Heart right ventricle (tissue), 16 donors: ENCODE measurements at regions not wholly inside any gene's neighbourhood (a gene's known extent, or its start where the extent isn't known, plus 50 kb on each side); places are given as distances from the start of the nearest gene placed in this dataset.

ENCODE experiments used
- ATAC-seq, 8 donors: fragments of 200-7000 bp; cut with Tn5 transposase; one replicate each; pipeline ENCODE4 v1.9.1; 2020; ENCODE audit warnings: mild to moderate bottlenecking in 8 of 8, moderate library complexity in 8 of 8, moderate number of reproducible peaks in 1 of 8
- DNase-seq, 2 donors: peaks; one replicate each; pipeline ENCODE4 v3.0.0-alpha.2; 2020
- H3K27ac ChIP-seq, 10 donors: fragments of 200-600 bp; sonication (generic) in 2 of 10; one replicate each; pipeline versions ENCODE4 v1.5.0 to v1.8.0; 2020 to 2022; ENCODE audit warnings: mild to moderate bottlenecking in 3 of 10
- H3K27me3 ChIP-seq, 7 donors: fragments of 200-600 bp; one replicate each; pipeline ENCODE4 v1.8.0; 2021 to 2022; ENCODE audit warnings: mild to moderate bottlenecking in 2 of 7
- H3K36me3 ChIP-seq, 9 donors: fragments of 200-600 bp; sonication (generic) in 1 of 9; one replicate each; pipeline versions ENCODE4 v1.5.0 to v1.8.0; 2020 to 2022; ENCODE audit warnings: mild to moderate bottlenecking in 2 of 9
- H3K4me1 ChIP-seq, 9 donors: fragments of 200-600 bp; sonication (generic) in 1 of 9; one replicate each; pipeline versions ENCODE4 v1.5.0 to v1.8.0; 2020 to 2022; ENCODE audit warnings: mild to moderate bottlenecking in 4 of 9
- H3K4me3 ChIP-seq, 10 donors: fragments of 200-600 bp; sonication (generic) in 2 of 10; one replicate each; pipeline versions ENCODE4 v1.5.0 to v1.8.0; 2020 to 2022; ENCODE audit warnings: mild to moderate bottlenecking in 7 of 10, moderate library complexity in 2 of 10
- H3K9me3 ChIP-seq, 11 donors: fragments of 200-600 bp in 10 of 11; sonication (generic) in 2 of 11; one replicate each; pipeline versions ENCODE4 v1.5.0 to v1.8.0; 2013 to 2022; ENCODE audit warnings: mild to moderate bottlenecking in 2 of 11, control low read depth in 1 of 11, moderate library complexity in 1 of 11
- WGBS, 2 donors: extraction: QIAGEN DNeasy Blood & Tissue Kit; methylation state at CpG; one replicate each; pipeline ENCODE4 v1.1.7; 2013; ENCODE audit warnings: inconsistent platforms in 1 of 2; 5-methylcytosine and 5-hydroxymethylcytosine counted together
- intact Hi-C, 10 donors: fragments of 100-400 bp; cut with DNase I; formaldehyde crosslinking; loops; one replicate each; pipeline versions ENCODE4 v1.11.1 to v1.14.2; 2022
- TF ChIP-seq, protein P1 (sequence below), 9 donors: fragments of 200-600 bp; sonication (generic) in 2 of 9; IDR thresholded peaks; one replicate each; pipeline versions ENCODE4 v1.5.0 to v1.8.0; 2021 to 2022; ENCODE audit warnings: antibody characterized with exemption in 9 of 9, mild to moderate bottlenecking in 5 of 9, moderate library complexity in 1 of 9
- donor health status: Arrhythmogenic right ventricular cardiomyopathy.
- donor health status: ischemic (EF 13 %, LVEDD 7.1; RV severe dilation, severe dysfunction).
- donor health status: healthy with polysubstance abuse.
- donor health status: DM: no; HTN: yes; CAD: no.
- donor health status: DM: no; HTN: no; CAD: no.
- donor health status: ischemic (EF 25% LVEDD 6.9; RV normal size, moderate dysfunction).
- donor health status: ischemic (EF 25% LVEDD 5.7; RV mildly dilated, moderate dysfunction).
- donor health status: healthy.
- donor health status: DM: yes; HTN: yes; CAD: no.
- donor health status: Ischemic cardiomyopathy.
- donor health status: ischemic (EF 35%, LVEDD 5.7; RV mildly dilated, moderate dysfunction).
- donor health status: nonischemic (EF 11% LVEDD 7.7; RV severe dilation, severe dysfunction).
- donor health status: DM: yes; HTN: yes; CAD: no.
- donor health status: PGD.
- donor health status: ischemic (EF 29% LVEDD 5.4; RV normal size, mild dysfunction).
- donor health status: nonischemic (EF 23%, LVEDD 6.1; RV moderate dilation, normal function).

DNA sequence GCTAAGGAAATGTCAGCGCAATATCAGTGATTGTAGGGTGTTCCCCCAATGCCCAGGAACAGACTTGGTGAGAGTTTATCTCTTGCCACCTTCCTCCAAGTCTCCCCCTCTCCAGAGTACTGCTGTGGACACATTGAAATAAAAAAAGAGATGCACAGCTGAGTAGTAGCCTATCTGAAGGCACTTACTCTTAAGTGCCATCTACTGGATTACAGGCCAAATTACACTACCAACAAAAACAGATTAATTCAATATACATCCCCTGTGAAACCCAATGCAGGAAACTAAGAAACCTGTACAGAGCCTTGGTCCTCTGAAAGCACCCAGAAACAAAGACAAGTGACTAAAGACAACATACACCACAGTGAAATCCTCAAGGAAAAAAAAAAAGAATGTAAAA, 460.3 kb downstream of the ZIC3 start:
- no peaks in the 10 kb centered on the region for H3K9me3 ChIP-seq
- H3K27me3 ChIP-seq = no peaks in the 10 kb centered on the region
- TF ChIP-seq, protein P1, sequence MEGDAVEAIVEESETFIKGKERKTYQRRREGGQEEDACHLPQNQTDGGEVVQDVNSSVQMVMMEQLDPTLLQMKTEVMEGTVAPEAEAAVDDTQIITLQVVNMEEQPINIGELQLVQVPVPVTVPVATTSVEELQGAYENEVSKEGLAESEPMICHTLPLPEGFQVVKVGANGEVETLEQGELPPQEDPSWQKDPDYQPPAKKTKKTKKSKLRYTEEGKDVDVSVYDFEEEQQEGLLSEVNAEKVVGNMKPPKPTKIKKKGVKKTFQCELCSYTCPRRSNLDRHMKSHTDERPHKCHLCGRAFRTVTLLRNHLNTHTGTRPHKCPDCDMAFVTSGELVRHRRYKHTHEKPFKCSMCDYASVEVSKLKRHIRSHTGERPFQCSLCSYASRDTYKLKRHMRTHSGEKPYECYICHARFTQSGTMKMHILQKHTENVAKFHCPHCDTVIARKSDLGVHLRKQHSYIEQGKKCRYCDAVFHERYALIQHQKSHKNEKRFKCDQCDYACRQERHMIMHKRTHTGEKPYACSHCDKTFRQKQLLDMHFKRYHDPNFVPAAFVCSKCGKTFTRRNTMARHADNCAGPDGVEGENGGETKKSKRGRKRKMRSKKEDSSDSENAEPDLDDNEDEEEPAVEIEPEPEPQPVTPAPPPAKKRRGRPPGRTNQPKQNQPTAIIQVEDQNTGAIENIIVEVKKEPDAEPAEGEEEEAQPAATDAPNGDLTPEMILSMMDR (IDR thresholded peaks at IDR 0.05) = peak in 7 of 9 donors; percentile 19 to 45 (median 30)
- DNase-seq = no peak
- H3K27ac ChIP-seq = no peak overlapping the region
- no peaks in the 10 kb centered on the region for H3K36me3 ChIP-seq
- ATAC-seq = no peak
- no peaks in the 10 kb centered on the region for H3K4me1 ChIP-seq
- intact Hi-C loops = no loop called here
- no peak overlapping the region for H3K4me3 ChIP-seq
- WGBS, 2 donors = 57 to 74% methylated on average over 1 of the region's 1 CpG

GRCh38 chrX:138031715-138032114, 465.8 kb downstream of the ZIC3 start:
- TF ChIP-seq, protein P1 (IDR thresholded peaks at IDR 0.05) = no peak
- H3K4me1 ChIP-seq = no peaks in the 10 kb centered on the region
- DNase-seq = no peak
- no peak overlapping the region for H3K27ac ChIP-seq
- peaks cover 0 to 7% (median 0%) of the 10 kb centered on the region in 7 donors for H3K27me3 ChIP-seq
- intact Hi-C loops = loop anchor here in 1 of 10 donors (10.0 kb wide), 1 partner anchor 1077 kb away; no protein-coding TSS in a partner anchor
- no peak overlapping the region for H3K4me3 ChIP-seq
- H3K9me3 ChIP-seq = no peaks in the 10 kb centered on the region
- no peak for ATAC-seq
- no peaks in the 10 kb centered on the region for H3K36me3 ChIP-seq

DNA sequence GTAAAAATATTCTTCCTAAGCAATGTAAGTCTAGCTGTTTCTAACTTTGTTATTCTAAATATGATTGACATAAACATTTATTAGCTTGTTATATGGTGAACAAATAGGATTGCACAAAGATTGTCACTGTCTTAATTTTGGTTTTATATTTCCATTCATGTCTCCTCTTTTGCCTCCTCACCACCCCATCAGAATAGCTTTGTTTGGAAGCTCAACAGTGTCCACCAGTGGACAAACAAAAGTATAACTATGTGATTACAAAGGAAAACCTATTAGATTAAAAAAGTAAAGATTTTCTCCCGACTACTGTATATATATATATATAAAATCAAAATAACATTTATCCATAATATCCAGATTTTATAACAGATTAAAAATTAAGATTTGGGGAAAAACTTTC, 468.2 kb downstream of the ZIC3 start:
- 18 to 31% methylated on average over 1 of the region's 1 CpG for WGBS, 2 donors
- Histone ChIP-seq H3K36me3 (no peaks in the 10 kb centered on the region), H3K9me3 (no peaks in the 10 kb centered on the region), H3K4me3 (no peak overlapping the region), H3K27ac (no peak overlapping the region), H3K27me3 (peaks cover 0 to 7% (median 0%) of the 10 kb centered on the region in 7 donors), H3K4me1 (no peaks in the 10 kb centered on the region)
- intact Hi-C loops = loop anchor here in 1 of 10 donors (10.0 kb wide), 1 partner anchor 1079 kb away; no protein-coding TSS in a partner anchor
- DNase-seq = no peak
- ATAC-seq = no peak
- TF ChIP-seq, protein P1 (IDR thresholded peaks at IDR 0.05) = peak in 4 of 9 donors; percentile 5 to 27 (median 18)

DNA sequence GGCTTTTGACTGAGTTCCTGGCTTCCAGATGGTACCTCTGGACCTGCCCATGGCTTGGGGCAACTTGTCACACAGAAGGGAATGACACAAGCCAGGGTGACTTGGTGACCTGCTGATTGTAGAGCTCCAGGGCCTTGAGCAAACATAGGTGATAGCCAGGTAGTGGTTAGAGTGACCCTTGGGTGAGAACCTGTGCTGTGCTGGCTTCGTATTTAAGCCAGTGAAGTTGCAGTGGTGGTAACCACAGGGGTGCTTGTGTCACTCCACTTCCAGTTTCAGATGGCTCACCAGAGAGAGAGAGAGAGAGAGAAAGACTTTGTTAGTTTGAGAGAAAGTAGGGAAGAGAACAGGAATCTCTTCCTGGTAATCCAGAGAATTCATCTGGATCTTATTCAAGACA, 471.6 kb downstream of the ZIC3 start:
- TF ChIP-seq, protein P1 (IDR thresholded peaks at IDR 0.05) = no peak
- Histone ChIP-seq H3K4me3 (no peak overlapping the region), H3K36me3 (no peaks in the 10 kb centered on the region), H3K27me3 (peaks cover 0 to 7% (median 0%) of the 10 kb centered on the region in 7 donors), H3K9me3 (peaks cover 0 to 21% (median 0%) of the 10 kb centered on the region in 11 donors), H3K27ac (no peak overlapping the region), H3K4me1 (no peaks in the 10 kb centered on the region)
- 64 to 82% methylated on average over 1 of the region's 1 CpG for WGBS, 2 donors
- intact Hi-C loops = loop anchor here in 1 of 10 donors (10.0 kb wide), 1 partner anchor 1083 kb away; no protein-coding TSS in a partner anchor
- DNase-seq (no peak), ATAC-seq (no peak)
